ENCODE measurements at regions not wholly inside any gene's neighbourhood (a gene's known extent, or its start where the extent isn't known, plus 50 kb on each side); places are given as distances from the start of the nearest gene placed in this dataset.

DNA sequence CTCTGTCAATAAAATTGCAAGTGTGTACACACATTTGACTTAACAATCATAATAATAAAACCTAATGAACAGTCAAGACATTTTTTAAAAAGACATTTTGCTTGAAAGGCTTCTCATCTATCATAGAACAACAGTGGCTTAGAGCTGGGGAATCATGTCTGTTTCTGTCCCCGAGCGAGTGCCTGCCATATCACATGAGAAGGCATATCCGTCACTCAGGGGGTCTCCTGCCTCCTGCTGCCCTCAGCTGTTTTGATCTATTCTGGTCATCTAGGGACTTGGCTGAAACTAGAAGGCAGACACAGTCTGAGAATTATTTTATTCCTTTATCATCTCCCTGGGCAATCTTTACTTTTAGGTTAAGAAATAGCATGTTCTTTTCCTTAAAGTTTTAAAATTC, 278.7 kb upstream of the KLF6 start:
- no peak for DNase-seq

DNA sequence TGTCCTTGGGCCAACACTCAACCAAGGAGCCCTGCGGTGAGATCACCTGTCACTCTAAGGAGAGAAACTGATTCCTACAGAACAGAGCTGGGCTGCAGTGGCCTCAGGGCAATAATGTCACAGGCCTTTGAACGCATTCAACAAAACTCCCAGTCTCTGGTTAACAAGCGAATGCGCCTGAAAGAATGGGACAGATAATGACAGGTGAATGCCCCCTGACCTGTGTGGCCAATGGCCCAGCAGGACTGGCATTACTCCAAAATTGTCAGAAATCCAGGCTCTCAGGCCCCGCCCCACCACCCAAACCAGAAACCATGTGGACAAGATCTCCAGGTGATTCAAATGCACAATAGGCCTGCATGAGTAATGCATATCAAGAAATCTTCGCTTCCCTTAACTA, 277.7 kb upstream of the KLF6 start:
- DNase-seq, result no peak

- no peak for DNase-seq
Observed at GRCh38 chr10:4062072-4062471, 277.1 kb upstream of the KLF6 start.

GRCh38 chr10:4061441-4061951, 276.5 kb upstream of the KLF6 start:
- no peak for DNase-seq

- no peak for DNase-seq
Observed at GRCh38 chr10:4059471-4060138, 274.6 kb upstream of the KLF6 start.

DNA sequence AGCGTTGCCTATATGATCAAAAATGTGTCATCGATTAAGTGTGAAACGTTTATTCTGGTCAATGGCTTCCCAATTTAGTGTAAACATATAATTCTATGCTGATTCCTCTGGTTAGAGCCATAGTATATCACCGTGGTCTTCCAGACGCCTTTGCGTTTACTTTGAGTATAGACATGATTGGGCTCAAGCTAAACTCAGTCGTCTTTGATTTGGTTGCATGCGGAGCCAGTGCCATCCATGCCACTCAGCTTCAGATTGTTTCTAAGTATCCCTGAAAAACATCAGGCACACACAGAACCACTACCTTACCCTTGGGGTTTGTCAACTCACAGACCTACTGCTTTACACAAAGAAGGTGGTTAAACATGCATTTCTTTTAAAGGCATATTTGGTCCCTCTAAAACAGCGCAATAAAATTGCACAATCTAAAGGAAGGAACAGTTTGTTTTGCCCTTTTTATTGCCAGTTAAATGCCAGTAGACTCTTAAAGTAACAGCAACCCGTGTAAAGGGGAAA, 273.6 kb upstream of the KLF6 start:
- DNase-seq, result no peak

- DNase-seq, result no peak
Observed at GRCh38 chr10:4057725-4058513, 272.9 kb upstream of the KLF6 start.

- DNase-seq, result no peak
Observed at GRCh38 chr10:4057021-4057420, 272.0 kb upstream of the KLF6 start.

- DNase-seq, result no peak
Observed at GRCh38 chr10:4054656-4055435, 269.8 kb upstream of the KLF6 start.

DNA sequence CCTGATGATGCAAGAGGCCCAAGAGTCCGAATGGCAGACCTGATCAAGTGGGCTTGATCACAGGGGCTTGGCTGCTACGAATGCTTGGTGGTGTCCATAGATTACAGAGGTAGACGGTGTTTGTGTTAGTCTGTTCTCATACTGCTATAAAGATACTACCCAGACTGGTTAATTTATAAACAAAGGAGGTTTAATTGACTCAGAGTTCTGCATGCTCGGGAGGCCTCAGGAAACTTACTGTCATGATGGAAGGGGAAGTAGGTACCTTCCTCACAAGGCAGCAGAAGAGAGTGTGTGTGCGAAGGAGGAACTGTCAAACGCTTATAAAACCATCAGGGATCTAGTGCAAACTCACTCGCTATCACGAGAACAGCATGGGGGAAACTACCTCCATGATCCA, 268.9 kb upstream of the KLF6 start:
- no peak for DNase-seq

DNA sequence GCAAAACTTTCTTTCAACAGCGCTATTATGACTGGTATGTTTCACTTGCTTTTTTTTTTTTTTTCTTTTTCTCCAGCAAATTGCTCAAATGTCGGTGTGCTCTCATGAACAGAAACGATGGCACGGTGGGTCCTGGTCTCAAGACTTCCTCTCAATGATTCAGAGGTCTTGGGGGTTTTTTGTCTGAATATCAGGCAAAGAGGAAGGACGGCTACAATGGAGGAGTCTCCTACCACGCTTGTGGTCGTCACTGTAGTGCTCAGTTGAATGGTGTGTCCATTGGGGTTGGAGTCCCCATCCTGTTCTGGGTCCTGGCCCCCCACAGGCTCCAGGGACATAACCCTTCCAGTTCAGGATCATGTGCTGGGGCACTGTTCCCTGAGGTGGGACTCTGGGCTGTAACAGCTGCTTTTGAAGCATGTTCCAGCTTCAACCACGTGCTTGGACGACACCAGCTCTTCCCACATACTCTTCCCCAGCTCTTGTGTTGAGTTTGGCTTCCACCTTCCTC, 266.7 kb upstream of the KLF6 start:
- DNase-seq, result no peak

GRCh38 chr10:4051011-4051640, 266.1 kb upstream of the KLF6 start:
- DNase-seq, result no peak

GRCh38 chr10:4050061-4050460, 265.1 kb upstream of the KLF6 start:
- DNase-seq, result no peak

DNA sequence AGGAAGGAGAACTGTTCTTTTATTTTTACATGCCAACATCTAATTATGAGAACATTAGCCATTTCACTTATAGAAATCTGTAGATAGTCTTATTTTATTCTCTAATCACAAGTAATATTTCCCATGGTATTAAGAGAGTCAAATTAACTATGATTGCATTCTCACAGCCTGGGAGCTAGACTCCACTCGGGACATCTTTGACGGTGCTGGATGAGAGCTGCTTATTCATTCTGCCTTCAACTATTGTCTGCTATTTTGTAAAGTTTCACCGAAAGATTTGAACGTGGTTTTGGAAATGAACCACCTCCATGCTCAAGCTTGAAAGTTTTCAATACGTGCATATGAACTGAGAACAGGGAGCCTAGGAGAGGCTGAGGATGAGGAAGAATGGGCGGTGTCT, 264.3 kb upstream of the KLF6 start:
- DNase-seq, result no peak

GRCh38 chr10:4048236-4048864, 263.3 kb upstream of the KLF6 start:
- DNase-seq, result no peak

DNA sequence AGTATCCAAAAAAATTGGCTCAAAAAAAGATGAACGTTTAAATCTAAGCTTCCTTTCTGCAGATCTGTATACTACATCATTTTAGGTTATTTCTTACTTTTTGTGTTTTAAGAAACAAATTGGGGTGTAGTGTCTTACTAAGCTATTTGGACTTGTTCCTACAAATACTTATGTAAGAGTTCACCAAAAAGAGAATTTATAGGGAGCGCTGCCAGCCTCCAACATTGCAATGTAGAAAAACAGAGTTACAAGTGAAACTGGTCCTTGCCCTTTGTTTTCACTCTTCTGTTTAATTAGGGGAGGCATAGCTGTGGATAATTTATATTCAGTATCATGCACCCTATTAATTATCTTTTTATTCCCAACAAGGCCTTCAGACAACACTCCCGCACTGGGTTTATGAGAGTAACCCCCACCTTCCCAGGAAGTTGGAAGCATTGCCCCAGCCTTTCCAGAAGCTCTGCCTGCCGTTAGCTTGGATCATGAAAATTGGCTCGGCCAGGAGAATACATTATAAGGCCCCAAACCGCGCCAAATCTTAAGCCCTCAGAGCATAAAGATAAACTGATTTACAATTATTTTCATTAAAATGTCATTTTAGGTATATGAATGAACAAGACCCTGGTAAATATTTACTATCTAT, 261.8 kb upstream of the KLF6 start:
- DNase-seq, result no peak

DNA sequence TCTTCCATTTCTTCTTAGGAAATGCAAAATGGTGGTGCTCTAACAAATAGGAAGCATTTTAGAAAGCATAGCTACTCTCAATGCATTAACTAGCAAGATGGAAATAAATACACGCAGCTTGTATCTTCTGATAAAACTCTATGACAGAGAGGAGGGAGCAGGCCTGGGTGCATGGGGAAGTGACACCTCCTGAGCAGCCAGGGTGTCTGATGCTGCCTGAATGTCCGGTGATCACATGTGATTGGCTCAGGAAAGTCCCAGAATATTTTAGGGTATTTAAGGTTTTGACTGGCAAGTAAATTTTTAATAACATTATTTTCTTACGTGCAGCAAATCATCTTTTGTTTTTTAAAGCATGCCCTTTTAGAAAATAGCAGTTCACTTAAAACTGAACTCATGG, 261.0 kb upstream of the KLF6 start:
- no peak for DNase-seq

DNA sequence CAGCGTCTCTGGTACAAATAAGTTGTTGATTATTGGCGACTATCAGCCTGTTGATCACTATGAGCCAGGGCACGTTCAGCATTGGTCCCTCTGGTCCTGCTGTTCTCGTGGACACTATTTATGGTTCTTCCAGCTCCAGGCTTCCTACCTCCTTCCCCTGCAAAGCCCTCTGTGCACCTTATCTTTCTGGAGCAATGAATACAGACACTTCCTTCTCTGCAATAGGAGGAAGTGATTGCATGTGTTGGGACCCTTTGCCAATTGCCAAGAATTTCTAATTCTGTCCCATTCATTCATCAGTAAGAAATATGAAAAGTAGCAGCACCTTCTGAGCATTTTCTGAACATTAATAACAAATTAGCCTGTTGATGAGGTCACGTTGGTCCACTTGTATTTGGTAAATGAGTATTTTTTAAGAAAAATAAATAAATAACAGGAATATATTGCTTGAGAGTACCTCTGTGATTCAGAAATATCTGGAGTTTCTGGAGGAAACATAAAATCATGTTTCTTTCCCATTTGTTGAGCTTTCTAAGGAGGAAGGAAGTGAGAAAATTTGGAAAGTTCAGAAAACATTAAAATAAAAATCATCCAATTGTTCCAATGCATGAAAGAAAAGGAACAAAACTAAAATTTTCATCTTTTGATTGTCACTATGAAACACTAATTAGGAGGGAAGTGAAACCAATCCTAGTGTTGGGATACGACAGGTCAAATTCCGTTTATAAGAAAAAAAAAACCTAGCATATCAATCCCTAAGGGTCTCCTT, 259.1 kb upstream of the KLF6 start:
- DNase-seq, result no peak

DNA sequence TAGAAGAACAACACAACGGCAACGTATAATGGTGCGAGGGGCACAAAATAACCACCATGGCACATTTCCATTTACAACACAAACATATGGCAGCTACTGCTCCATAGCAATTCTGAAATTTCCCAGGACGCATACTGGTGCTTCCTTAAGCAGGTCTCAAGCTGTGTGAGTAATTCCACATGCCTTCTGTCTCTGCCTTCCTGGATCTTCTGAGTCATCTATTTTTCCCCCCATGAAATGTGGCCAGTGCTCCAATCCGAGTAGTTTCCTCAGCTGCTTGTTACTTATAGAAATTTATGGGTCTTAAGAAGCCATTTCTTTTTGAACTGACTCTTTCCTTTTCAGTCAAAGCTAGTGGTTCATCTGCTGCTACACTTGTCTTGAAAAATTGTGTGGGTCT, 256.6 kb upstream of the KLF6 start:
- DNase-seq, result no peak

DNA sequence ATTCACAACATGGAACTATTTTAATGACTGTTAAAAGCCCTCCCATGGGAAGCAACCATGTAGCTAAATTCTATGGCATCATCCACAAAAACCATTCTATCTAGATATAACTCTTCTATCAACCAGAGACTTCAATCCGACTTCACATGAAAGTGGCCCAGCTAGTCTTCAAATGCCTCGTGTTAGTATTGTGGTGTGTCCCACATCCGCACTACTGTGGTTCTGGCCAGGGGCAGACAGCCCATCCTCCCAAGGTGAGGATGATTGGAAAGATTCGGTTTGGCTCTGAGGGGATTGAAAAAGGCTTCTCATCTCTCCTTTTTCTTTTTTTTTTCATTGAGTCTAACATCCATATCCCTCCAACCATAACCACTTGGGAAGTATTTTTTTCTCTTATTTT, 253.0 kb upstream of the KLF6 start:
- DNase-seq, result no peak

- no peak for DNase-seq
Observed at GRCh38 chr10:4035599-4035945, 250.6 kb upstream of the KLF6 start.
